Fibroblast of pulmonary artery (primary cell): ENCODE measurements at regions not wholly inside any gene's neighbourhood (a gene's known extent, or its start where the extent isn't known, plus 50 kb on each side); places are given as distances from the start of the nearest gene placed in this dataset.

Source experiments
- DNase-seq: peaks from one replicate; pipeline ENCODE4 v3.0.0-alpha.2; 2010; ENCODE audit warnings: low read depth
- H3K4me3 ChIP-seq: replicated peaks from 2 replicates; pipeline ENCODE4 v1.5.1; 2011; ENCODE audit warnings: low read depth, mild to moderate bottlenecking, control low read depth, low read length, moderate library complexity
- CTCF ChIP-seq: IDR thresholded peaks from 2 replicates; pipeline ENCODE4 v1.5.1; 2011; ENCODE audit warnings: mild to moderate bottlenecking, control low read depth, low read length, inconsistent platforms; ENCODE audit errors: missing control alignments

GRCh38 chr2:117555965-117556364, 258.5 kb upstream of the DDX18 start:
- no peak for DNase-seq
- no peak overlapping the region for H3K4me3 ChIP-seq
- TF ChIP-seq CTCF: no peak

GRCh38 chr2:117557626-117558025, 256.9 kb upstream of the DDX18 start:
- no peak for TF ChIP-seq CTCF
- no peak for DNase-seq
- H3K4me3 ChIP-seq: no peak overlapping the region

GRCh38 chr2:117562654-117563053, 251.8 kb upstream of the DDX18 start:
- no peak for DNase-seq
- no peak overlapping the region for H3K4me3 ChIP-seq
- TF ChIP-seq CTCF: no peak

GRCh38 chr2:117571590-117572349, 242.7 kb upstream of the DDX18 start:
- no peak for DNase-seq
- TF ChIP-seq CTCF: no peak
- no peak overlapping the region for H3K4me3 ChIP-seq

GRCh38 chr2:117587310-117587709, 227.2 kb upstream of the DDX18 start:
- TF ChIP-seq CTCF: no peak
- H3K4me3 ChIP-seq: no peak overlapping the region
- no peak for DNase-seq

GRCh38 chr2:117603060-117603459, 211.4 kb upstream of the DDX18 start:
- DNase-seq: no peak
- TF ChIP-seq CTCF: no peak

GRCh38 chr2:117603567-117603966, 210.9 kb upstream of the DDX18 start:
- H3K4me3 ChIP-seq: no peak overlapping the region
- TF ChIP-seq CTCF: no peak
- DNase-seq: no peak

More at GRCh38 chr2:117603060-117603459, 211.4 kb upstream of the DDX18 start:
- no peak overlapping the region for H3K4me3 ChIP-seq
